Natural killer cell treated with Interleukin-12 subunit alpha and Interleukin-12 subunit beta and Interleukin-15 and Interleukin-18, amount 100 ng/mL, for 72 hours (primary cell): ENCODE measurements at regions not wholly inside any gene's neighbourhood (a gene's known extent, or its start where the extent isn't known, plus 50 kb on each side); places are given as distances from the start of the nearest gene placed in this dataset.

Experiments used
- ATAC-seq, 2 donors: fragments of 150-1000 bp; cut with Tn5 transposase in 1 of 2; sonication (Bioruptor Pico), chemical (Tn5 transposase) in 1 of 2; 2 replicates each; pipeline ENCODE4 v1.10.0; 2021
- DNase-seq: peaks from one replicate; pipeline ENCODE4 v3.0.0; 2022; ENCODE audit warnings: low spot score
- H3K27ac Mint-ChIP-seq, 2 donors: 1 replicate in 1 of 2; 2 replicates in 1 of 2; pipeline ENCODE4 v1.8.0; 2022; ENCODE audit warnings: mixed read lengths in 2 of 2, mild to moderate bottlenecking in 1 of 2, moderate library complexity in 1 of 2
- H3K27me3 Mint-ChIP-seq, 2 donors: 1 replicate in 1 of 2; 2 replicates in 1 of 2; pipeline ENCODE4 v1.8.0; 2022; ENCODE audit warnings: mixed read lengths in 2 of 2
- H3K36me3 Mint-ChIP-seq: one replicate; pipeline ENCODE4 v1.8.0; 2022; ENCODE audit warnings: mixed read lengths
- H3K4me1 Mint-ChIP-seq, 2 donors: 1 replicate in 1 of 2; 2 replicates in 1 of 2; pipeline ENCODE4 v1.8.0; 2022; ENCODE audit warnings: low read depth in 2 of 2, mixed read lengths in 2 of 2, mild to moderate bottlenecking in 1 of 2
- H3K4me3 Mint-ChIP-seq: one replicate; pipeline ENCODE4 v1.8.0; 2022; ENCODE audit warnings: mixed read lengths
- H3K9me3 Mint-ChIP-seq: 2 replicates; pipeline ENCODE4 v1.8.0; 2022; ENCODE audit warnings: mixed read lengths

DNA sequence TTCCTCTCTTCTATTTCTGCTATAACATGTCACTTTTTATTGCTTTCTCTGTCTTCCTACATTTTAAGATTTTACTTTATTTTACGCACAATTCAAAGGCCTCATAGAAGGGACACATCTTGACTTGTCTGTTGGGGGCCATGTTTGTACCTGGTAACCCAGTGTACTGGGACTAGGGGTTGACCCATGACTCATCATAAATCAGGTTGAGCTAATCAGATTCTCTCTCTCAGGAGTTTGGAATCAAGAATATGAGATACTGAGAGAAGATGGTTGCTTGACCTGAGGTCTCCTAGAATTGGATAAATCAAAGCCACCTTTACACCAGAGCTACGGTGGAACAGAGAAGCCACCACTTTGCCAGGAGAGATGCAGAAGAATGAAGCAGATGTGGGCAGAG, 153.0 kb downstream of the UXS1 start:
- H3K27ac Mint-ChIP-seq = no peak overlapping the region
- H3K4me1 Mint-ChIP-seq = peaks cover 3 to 4% of the 10 kb centered on the region in 2 donors
- H3K9me3 Mint-ChIP-seq = no peaks in the 10 kb centered on the region
- peaks cover 0 to 2% of the 10 kb centered on the region in 2 donors for H3K27me3 Mint-ChIP-seq
- ATAC-seq (no peak), DNase-seq (no peak)
- H3K4me3 Mint-ChIP-seq = no peak overlapping the region
- H3K36me3 Mint-ChIP-seq = no peaks in the 10 kb centered on the region

DNA sequence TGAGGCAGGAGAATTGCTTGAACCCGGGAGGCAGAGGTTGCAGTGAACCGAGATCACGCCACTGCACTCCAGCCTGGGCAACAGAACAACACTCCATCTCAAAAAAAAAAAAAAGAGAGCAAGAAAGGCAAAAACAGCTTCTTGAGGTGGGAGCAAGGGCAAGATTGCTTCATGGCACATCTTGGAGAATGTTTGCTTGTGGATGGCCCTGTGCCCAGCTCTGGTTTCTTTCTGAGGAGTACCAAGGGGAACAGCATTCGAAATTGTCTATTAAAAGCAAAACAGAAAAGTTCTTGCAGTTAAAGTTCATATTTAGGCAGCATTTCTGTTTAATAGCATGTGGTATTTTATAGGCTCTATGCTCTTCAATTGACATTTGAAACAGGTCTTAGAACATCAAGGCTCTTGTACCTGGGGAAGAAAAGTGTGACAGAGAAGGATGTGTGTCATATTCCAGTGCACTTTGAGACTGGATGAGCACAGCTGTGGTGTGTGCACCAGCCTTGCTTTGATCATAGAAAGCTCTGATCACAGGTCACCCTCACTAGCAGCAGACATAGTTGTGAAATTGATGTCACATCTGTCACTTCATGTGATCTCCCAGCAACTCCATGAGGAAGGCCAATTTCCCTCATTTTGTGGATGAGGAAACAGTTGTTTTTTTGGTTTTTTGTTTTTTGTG, 154.3 kb downstream of the UXS1 start:
- peaks cover 0 to 2% of the 10 kb centered on the region in 2 donors for H3K27me3 Mint-ChIP-seq
- no peak for ATAC-seq
- DNase-seq = no peak
- no peak overlapping the region for H3K27ac Mint-ChIP-seq
- no peaks in the 10 kb centered on the region for H3K36me3 Mint-ChIP-seq
- no peaks in the 10 kb centered on the region for H3K9me3 Mint-ChIP-seq
- no peak overlapping the region for H3K4me3 Mint-ChIP-seq
- H3K4me1 Mint-ChIP-seq = peaks cover 3 to 4% of the 10 kb centered on the region in 2 donors

DNA sequence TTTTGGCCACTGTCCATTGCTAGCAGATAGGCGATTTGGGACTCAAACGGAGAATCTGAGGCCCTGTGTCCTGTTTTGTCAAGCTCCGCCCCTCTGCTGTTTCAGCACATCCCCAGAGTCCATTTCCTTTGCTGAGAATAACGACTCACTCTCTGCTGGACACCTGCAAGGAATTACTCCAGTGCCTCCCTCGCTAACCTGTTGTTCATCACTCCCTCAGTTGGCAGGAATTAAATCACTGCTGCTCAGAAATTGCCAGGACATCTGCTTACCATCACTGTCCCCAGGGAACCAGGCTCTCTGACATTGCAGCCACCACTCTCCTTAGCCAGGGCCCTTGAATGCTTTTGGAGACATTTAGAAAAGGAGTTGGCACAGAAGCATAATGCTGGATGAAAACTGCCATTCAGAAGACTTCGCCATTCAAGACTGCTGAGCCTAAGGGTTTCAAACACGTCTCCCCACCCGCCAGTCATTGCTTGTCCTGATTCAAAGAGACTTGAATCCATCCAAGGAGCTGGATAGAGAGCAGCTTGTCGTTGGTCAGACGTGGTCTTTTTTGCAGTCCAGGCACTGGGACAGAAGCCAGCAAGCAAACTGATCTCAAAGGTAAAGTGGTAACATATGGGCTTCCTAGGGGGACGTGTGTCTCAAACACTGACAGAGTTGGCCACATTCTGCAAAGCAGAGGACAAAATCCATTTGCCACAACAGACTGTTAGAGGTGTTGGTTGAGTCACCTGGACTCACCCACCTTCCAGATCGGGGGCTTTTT, 155.3 kb downstream of the UXS1 start:
- Mint-ChIP-seq H3K4me3 (no peak overlapping the region), H3K27me3 (peaks cover 0 to 2% of the 10 kb centered on the region in 2 donors)

DNA sequence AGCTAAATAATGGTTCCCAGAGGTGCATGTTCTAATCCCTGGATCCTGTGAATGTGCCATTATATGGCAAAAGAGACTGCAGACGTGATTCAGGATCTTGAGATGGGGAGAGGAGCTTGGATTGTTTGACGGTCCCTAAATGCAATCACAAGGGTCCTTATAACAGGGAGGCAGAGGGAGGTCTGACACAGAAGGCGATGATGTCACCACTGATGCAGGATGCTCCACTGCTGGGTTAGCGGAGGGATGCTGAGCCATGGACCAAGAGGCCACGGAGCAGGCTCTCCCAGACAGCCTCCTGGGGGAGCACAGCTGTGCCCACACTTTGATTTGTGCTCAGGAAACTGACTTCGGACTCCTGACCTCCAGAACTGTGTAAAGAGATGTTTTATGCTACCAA, 156.2 kb downstream of the UXS1 start:
- no peak for DNase-seq
- peaks cover 4 to 10% of the 10 kb centered on the region in 2 donors for H3K4me1 Mint-ChIP-seq
- peaks cover 3% of the 10 kb centered on the region for H3K36me3 Mint-ChIP-seq
- peaks cover 0 to 2% of the 10 kb centered on the region in 2 donors for H3K27me3 Mint-ChIP-seq
- ATAC-seq = no peak
- H3K27ac Mint-ChIP-seq = peak overlapping the region in 1 of 2 donors; percentile 32
- H3K9me3 Mint-ChIP-seq = no peaks in the 10 kb centered on the region
- H3K4me3 Mint-ChIP-seq = no peak overlapping the region

More for the DNA sequence above, 155.3 kb downstream of the UXS1 start:
- H3K27ac Mint-ChIP-seq = peak overlapping the region in 1 of 2 donors; percentile 32
- H3K36me3 Mint-ChIP-seq = no peaks in the 10 kb centered on the region
- ATAC-seq (no peak), DNase-seq (no peak)
- peaks cover 3 to 4% of the 10 kb centered on the region in 2 donors for H3K4me1 Mint-ChIP-seq
- H3K9me3 Mint-ChIP-seq = no peaks in the 10 kb centered on the region

DNA sequence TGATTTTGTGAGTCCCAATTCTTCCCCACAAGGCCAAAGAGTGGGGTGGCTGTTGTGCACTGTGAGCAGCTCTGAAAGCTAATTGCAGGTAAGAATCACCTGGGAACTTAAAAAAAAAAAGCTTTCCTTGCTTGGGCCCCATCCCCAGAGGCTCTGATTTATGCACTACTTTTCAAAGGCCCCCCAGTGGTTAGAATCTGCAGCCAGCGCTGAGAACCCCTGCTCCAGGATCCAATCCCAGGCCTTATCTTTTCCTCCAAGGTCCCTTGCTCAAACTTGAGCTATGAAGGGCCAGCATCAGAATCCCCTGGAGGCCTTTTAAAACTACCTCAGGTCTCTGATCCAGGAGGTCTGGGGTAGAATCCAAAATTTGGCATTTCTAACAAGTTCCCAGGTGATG, 156.8 kb downstream of the UXS1 start:
- Mint-ChIP-seq H3K27ac (no peak overlapping the region), H3K36me3 (peaks cover 5% of the 10 kb centered on the region), H3K4me1 (peaks cover 4 to 15% of the 10 kb centered on the region in 2 donors), H3K27me3 (peaks cover 0 to 2% of the 10 kb centered on the region in 2 donors), H3K4me3 (no peak overlapping the region), H3K9me3 (no peaks in the 10 kb centered on the region)
- DNase-seq (no peak), ATAC-seq (no peak)

DNA sequence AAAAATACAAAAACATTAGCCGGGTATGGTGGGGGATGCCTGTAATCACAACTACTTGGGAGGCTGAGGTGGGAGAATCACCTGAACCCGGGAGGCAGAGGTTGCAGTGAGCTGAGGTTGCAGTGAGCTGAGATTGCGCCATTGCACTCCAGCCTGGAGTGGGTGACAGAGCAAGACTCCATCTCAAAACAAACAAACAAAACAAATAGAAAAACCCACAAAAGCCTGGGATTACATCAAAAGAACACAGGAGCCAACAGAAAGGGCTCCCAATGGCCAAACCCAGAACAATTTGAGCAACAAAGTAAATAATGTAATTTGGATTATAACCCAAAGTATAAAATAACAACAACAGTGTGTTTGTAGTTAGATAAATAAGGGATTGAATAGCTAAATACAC, 159.8 kb downstream of the UXS1 start:
- no peak overlapping the region for H3K4me3 Mint-ChIP-seq
- ATAC-seq (no peak), DNase-seq (no peak)
- no peaks in the 10 kb centered on the region for H3K9me3 Mint-ChIP-seq
- H3K36me3 Mint-ChIP-seq = peaks cover 5% of the 10 kb centered on the region
- peaks cover 18 to 27% of the 10 kb centered on the region in 2 donors for H3K4me1 Mint-ChIP-seq
- no peak overlapping the region for H3K27ac Mint-ChIP-seq
- peaks cover 0 to 2% of the 10 kb centered on the region in 2 donors for H3K27me3 Mint-ChIP-seq

DNA sequence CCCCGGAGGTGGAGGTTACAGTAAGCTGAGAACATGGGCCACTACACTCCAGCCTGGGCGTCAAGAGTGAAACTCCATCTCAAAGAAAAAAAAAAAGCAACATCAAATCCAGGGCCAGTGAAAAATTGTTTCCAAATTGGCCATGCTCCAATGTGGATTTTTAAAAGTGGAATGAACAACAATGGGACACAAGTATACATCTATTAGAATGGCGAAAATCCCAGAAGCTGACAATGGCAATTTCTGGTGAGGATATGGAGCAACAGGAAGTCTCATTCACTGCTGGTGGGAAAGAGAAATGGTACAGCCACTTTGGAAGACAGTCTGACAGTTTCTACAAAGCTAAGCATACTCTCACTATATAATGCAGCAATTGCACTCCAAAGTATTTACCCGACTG, 161.4 kb downstream of the UXS1 start:
- H3K4me3 Mint-ChIP-seq = no peak overlapping the region
- H3K27me3 Mint-ChIP-seq = no peaks in the 10 kb centered on the region
- no peak for ATAC-seq
- H3K36me3 Mint-ChIP-seq = peaks cover 5% of the 10 kb centered on the region
- peaks cover 22 to 34% of the 10 kb centered on the region in 2 donors for H3K4me1 Mint-ChIP-seq
- peak overlapping the region in 1 of 2 donors; percentile 17 for H3K27ac Mint-ChIP-seq
- no peak for DNase-seq
- H3K9me3 Mint-ChIP-seq = no peaks in the 10 kb centered on the region

DNA sequence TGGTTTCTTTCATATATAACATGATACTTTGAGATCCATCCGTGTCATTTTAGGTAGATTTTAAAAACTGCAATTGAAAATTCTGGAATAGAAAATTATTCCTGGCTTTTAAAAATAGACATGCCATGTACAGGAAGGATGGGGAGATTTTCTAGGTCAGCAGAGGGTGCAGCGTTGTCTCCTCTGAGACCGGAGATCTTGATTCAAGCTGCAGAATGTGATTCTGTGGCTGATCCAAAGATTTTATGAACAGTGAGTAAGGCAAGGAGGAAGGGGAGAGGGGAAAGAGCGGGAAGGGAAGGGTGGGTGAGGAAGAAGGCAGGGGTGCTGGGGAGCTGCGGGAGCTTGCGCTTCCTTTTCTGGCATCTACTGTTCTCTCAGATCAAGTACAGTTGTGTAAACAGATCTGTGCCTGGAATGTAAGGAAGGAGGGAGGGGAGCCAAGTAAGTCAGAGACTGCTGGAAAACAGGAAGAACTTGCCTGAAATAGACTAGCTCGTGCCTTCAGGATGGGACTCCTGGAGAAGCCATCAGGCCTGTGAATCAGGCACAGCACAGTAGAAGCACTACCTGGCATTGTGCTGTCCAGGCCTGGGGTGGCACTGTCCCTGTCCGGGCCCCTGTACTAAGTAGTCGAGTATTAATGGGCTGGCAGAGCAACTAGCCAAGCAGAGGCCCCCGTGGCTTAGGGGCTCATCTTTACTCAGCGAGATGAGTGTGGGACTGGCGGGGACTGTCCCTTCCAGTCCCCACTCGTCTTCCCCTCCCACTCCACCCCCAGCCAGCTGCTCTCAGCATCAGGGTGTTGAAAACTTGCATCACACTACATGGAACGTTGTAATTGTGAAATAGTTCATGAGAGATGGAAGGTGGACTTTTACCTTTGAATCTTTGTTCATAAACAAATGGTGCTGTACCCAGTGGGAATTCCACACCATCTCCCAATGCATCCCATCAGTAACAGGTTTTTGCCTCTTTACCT, 163.5 kb downstream of the UXS1 start:
- Mint-ChIP-seq H3K9me3 (no peaks in the 10 kb centered on the region), H3K4me1 (peaks cover 22 to 34% of the 10 kb centered on the region in 2 donors), H3K27ac (peak overlapping the region; percentile 53 to 73), H3K4me3 (peak overlapping the region; percentile 55), H3K36me3 (peaks cover 5% of the 10 kb centered on the region), H3K27me3 (no peaks in the 10 kb centered on the region)
- ATAC-seq = peak; percentile 94 to 97
- DNase-seq = peak; percentile 88

DNA sequence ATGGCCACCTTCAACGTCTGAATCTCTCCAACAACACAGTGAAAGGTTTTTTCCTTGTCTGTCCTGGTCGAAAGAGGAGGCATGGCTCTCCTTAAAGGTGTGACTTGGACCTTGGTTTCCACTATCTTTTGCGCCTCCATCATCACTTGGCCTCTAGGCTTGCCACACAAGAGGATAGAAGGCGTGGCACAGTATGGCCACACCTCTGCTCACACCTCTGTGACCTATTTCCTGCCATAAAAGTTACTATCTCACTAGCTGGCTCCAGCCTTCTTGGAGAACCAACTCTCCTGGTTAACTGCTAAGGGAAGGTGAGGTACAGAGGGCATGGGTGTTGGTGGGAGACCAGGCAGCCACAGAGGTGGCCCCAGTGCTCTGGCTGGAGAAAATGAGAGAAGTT, 165.9 kb downstream of the UXS1 start:
- peak overlapping the region in 1 of 2 donors; percentile 73 for H3K27ac Mint-ChIP-seq
- no peaks in the 10 kb centered on the region for H3K27me3 Mint-ChIP-seq
- H3K4me1 Mint-ChIP-seq = peaks cover 22 to 33% of the 10 kb centered on the region in 2 donors

DNA sequence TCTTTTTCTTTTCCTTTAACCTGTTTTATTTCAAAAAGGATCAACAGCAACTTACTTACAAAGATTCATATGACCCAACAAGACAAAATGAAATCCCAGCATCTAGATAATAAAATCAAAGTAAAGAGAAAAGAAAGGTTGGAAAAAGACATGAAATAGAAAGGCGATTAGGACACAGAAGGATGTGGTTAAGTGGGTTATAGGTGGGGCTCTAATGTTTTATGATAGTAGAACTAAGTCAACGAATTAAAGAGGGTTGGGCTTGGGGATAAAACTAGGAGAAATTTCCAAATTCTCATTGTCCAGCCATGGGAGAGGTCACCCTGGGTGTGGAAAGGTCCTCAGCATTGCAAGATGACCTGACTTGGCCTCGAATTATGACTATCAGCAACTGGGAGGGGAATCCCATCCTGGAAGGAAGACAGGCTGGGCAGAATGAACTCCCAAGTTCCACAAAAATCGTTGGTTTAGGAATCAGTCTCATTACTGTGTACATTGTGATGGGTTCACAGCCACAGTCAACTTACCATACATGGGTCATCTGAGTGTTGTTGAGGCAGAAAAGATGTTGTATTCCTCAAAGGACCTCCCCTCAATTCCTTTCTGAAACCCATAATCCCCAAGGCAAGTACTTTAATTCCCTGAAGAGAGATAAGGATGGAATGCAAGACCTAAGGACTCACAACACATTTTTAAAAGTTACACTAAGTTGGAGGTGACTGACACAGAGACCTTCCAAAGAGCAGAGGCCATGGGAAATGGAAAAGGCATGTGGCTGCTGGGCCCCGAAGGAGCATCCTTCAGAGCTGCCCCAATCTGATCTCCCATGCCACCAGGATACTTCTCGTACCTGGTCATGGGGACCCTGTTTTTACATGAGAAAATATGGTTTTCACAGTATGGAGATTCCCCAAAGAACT, 167.6 kb downstream of the UXS1 start:
- H3K9me3 Mint-ChIP-seq = no peaks in the 10 kb centered on the region
- ATAC-seq = no peak
- no peaks in the 10 kb centered on the region for H3K36me3 Mint-ChIP-seq
- peaks cover 22 to 26% of the 10 kb centered on the region in 2 donors for H3K4me1 Mint-ChIP-seq
- no peak for DNase-seq
- no peak overlapping the region for H3K4me3 Mint-ChIP-seq
- H3K27ac Mint-ChIP-seq = peak overlapping the region in 1 of 2 donors; percentile 28
- H3K27me3 Mint-ChIP-seq = no peaks in the 10 kb centered on the region

More for the DNA sequence above, 165.9 kb downstream of the UXS1 start:
- ATAC-seq (peak; percentile 46 to 50), DNase-seq (no peak)
- H3K36me3 Mint-ChIP-seq = peaks cover 5% of the 10 kb centered on the region
- H3K4me3 Mint-ChIP-seq = peak overlapping the region; percentile 30
- no peaks in the 10 kb centered on the region for H3K9me3 Mint-ChIP-seq

DNA sequence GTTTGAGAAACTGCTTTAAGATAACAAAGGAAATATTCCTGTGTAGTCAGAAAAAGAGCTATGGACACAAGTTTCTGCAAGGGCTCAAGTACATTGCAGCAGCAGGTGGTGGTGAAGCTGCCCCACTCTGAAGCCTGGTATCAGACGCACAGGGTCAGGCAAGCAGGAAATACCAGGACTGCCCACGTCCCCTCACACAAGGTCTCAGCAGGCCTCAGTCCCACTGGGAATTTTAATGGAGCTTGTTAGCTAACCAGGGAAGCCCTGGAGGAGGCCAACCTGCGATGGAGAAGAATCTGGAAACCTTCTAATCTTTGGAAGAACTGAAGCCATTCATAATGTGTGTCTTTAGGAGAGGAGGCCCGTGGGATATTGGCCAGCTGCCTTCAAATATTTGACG, 168.3 kb downstream of the UXS1 start:
- Mint-ChIP-seq H3K36me3 (no peaks in the 10 kb centered on the region), H3K27me3 (no peaks in the 10 kb centered on the region), H3K9me3 (no peaks in the 10 kb centered on the region), H3K4me1 (peaks cover 22 to 23% of the 10 kb centered on the region in 2 donors), H3K27ac (peak overlapping the region in 1 of 2 donors; percentile 28), H3K4me3 (no peak overlapping the region)
- no peak for ATAC-seq
- no peak for DNase-seq

DNA sequence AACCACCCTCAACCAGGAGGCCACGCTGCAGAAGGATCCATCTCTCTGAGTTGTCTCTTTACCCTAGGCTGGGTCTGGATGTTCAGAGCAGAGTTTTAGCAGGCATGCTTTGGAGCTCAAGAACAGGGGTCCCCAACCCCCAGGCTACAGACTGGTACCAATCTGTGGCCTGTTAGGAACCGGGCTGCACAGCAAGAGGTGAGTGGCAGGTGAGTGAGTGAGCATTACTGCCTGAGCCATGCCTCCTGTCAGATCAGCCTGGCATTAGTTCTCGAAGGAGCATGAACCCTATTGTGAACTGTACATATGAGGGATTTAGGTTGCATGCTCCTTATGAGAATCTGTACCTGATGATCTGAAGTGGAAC, 172.5 kb downstream of the UXS1 start:
- no peaks in the 10 kb centered on the region for H3K36me3 Mint-ChIP-seq
- H3K27ac Mint-ChIP-seq = no peak overlapping the region
- no peaks in the 10 kb centered on the region for H3K9me3 Mint-ChIP-seq
- DNase-seq (no peak), ATAC-seq (no peak)
- H3K4me1 Mint-ChIP-seq = peaks cover 0 to 12% of the 10 kb centered on the region in 2 donors
- H3K4me3 Mint-ChIP-seq = no peak overlapping the region
- no peaks in the 10 kb centered on the region for H3K27me3 Mint-ChIP-seq
